ENCODE measurements at regions not wholly inside any gene's neighbourhood (a gene's known extent, or its start where the extent isn't known, plus 50 kb on each side); places are given as distances from the start of the nearest gene placed in this dataset.
"Not testable (repeated sequence)": the region's sequence is repeated elsewhere in the genome, so short reads cannot be mapped to it uniquely, and the experiment has no call there.

- no peak for DNase-seq
Observed at GRCh38 chr17:20774472-20775135, 195.1 kb downstream of the CDRT15L2 start.

- no peak for DNase-seq
Observed at GRCh38 chr17:20775331-20775730, 195.8 kb downstream of the CDRT15L2 start.

- no peak for DNase-seq
Observed at GRCh38 chr17:20779521-20779920, 200.0 kb downstream of the CDRT15L2 start.

- no peak for DNase-seq
Observed at GRCh38 chr17:20781260-20781659, 201.7 kb downstream of the CDRT15L2 start.

- DNase-seq: not testable (repeated sequence)
Observed at GRCh38 chr17:20781869-20782268, 202.3 kb downstream of the CDRT15L2 start.

GRCh38 chr17:20783091-20783490, 203.6 kb downstream of the CDRT15L2 start:
- DNase-seq: no peak

GRCh38 chr17:20784100-20784665, 204.7 kb downstream of the CDRT15L2 start:
- no peak for DNase-seq

- DNase-seq: no peak
Observed at GRCh38 chr17:20787281-20787680, 207.8 kb downstream of the CDRT15L2 start.

- DNase-seq: no peak
Observed at GRCh38 chr17:20791626-20792025, 212.1 kb downstream of the CDRT15L2 start.

- not testable (repeated sequence) for DNase-seq
Observed at GRCh38 chr17:20794532-20794931, 215.0 kb downstream of the CDRT15L2 start.

GRCh38 chr17:20797292-20797691, 217.8 kb downstream of the CDRT15L2 start:
- DNase-seq: no peak

- no peak for DNase-seq
Observed at GRCh38 chr17:20800146-20800545, 220.6 kb downstream of the CDRT15L2 start.

GRCh38 chr17:20805751-20806150, 226.2 kb downstream of the CDRT15L2 start:
- no peak for DNase-seq

GRCh38 chr17:20807566-20807965, 228.0 kb downstream of the CDRT15L2 start:
- not testable (repeated sequence) for DNase-seq

- not testable (repeated sequence) for DNase-seq
Observed at GRCh38 chr17:20815410-20815809, 227.4 kb downstream of the USP22 start.

GRCh38 chr17:20823905-20824304, 218.9 kb downstream of the USP22 start:
- DNase-seq: no peak

GRCh38 chr17:20825539-20825938, 217.3 kb downstream of the USP22 start:
- no peak for DNase-seq

- not testable (repeated sequence) for DNase-seq
Observed at GRCh38 chr17:20840453-20840852, 202.4 kb downstream of the USP22 start.

- not testable (repeated sequence) for DNase-seq
Observed at GRCh38 chr17:20840987-20841865, 201.6 kb downstream of the USP22 start.

GRCh38 chr17:20842012-20842411, 200.8 kb downstream of the USP22 start:
- DNase-seq: not testable (repeated sequence)

GRCh38 chr17:20843261-20843660, 199.6 kb downstream of the USP22 start:
- DNase-seq: not testable (repeated sequence)

- peak; percentile 18 for DNase-seq
Observed at GRCh38 chr17:20843799-20844553, 198.8 kb downstream of the USP22 start.

- not testable (repeated sequence) for DNase-seq
Observed at GRCh38 chr17:20848869-20849443, 193.9 kb downstream of the USP22 start.
